Chondrocyte (in vitro differentiated cells): ENCODE measurements at regions not wholly inside any gene's neighbourhood (a gene's known extent, or its start where the extent isn't known, plus 50 kb on each side); places are given as distances from the start of the nearest gene placed in this dataset.

ENCODE experiments used
- DNase-seq: peaks from one replicate; pipeline ENCODE4 v3.0.0; 2021; ENCODE audit warnings: mixed read lengths, low spot score
- H3K27ac Mint-ChIP-seq: one replicate; pipeline ENCODE4 v1.8.0; 2021; ENCODE audit warnings: mild to moderate bottlenecking, moderate library complexity, mixed read lengths; ENCODE audit not compliant: unreplicated experiment
- H3K27me3 Mint-ChIP-seq: 2 replicates; pipeline ENCODE4 v1.8.0; 2021; ENCODE audit warnings: low read depth, mixed read lengths
- H3K36me3 Mint-ChIP-seq: 2 replicates; pipeline ENCODE4 v1.8.0; 2021; ENCODE audit warnings: low read depth, mixed read lengths
- H3K4me1 Mint-ChIP-seq: 2 replicates; pipeline ENCODE4 v1.8.0; 2021; ENCODE audit warnings: low read depth, mild to moderate bottlenecking, mixed read lengths
- H3K4me3 Mint-ChIP-seq: one replicate; pipeline ENCODE4 v1.8.0; 2021; ENCODE audit warnings: mild to moderate bottlenecking, moderate library complexity, mixed read lengths; ENCODE audit not compliant: unreplicated experiment
- H3K9me3 Mint-ChIP-seq: 2 replicates; pipeline ENCODE4 v1.8.0; 2021; ENCODE audit warnings: low read depth, mixed read lengths
- CTCF ChIP-seq: fragments of 200-600 bp; sonication (generic); IDR thresholded peaks from 2 replicates; pipeline ENCODE4 v1.5.0; 2021; ENCODE audit warnings: antibody characterized with exemption, mild to moderate bottlenecking, moderate library complexity

GRCh38 chr17:77693301-77693700 is 265.2 kb upstream of the TNRC6C start:
- peak; percentile 59 for DNase-seq
- TF ChIP-seq CTCF = no peak
- H3K27ac Mint-ChIP-seq = no peak overlapping the region
- H3K4me3 Mint-ChIP-seq = no peak overlapping the region
- H3K9me3 Mint-ChIP-seq = no peaks in the 10 kb centered on the region
- peaks cover 69% of the 10 kb centered on the region for H3K27me3 Mint-ChIP-seq
- H3K4me1 Mint-ChIP-seq = peaks cover 4% of the 10 kb centered on the region
- H3K36me3 Mint-ChIP-seq = no peaks in the 10 kb centered on the region

DNA sequence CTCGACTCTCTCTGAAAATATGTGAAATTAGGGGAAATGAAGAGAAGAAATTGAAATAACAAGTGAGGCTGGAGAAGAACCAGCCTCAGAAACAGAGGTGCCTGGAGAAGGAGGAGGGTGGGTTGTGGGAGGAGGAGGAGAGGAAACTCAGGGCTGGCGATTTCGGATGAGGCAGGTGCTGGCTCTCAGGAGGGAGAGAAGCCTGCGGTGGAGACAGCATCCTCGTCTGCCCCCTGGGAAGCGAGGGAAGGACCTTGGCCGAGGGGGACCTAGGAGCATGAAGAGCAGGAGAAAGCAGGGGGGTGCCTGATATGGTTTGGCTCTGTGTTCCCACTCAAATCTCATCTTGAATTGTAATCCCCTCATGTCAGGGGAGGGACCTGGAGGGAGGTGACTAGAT is 264.7 kb upstream of the TNRC6C start:
- peaks cover 73% of the 10 kb centered on the region for H3K27me3 Mint-ChIP-seq
- H3K27ac Mint-ChIP-seq = no peak overlapping the region
- no peaks in the 10 kb centered on the region for H3K36me3 Mint-ChIP-seq
- TF ChIP-seq CTCF = no peak
- H3K4me1 Mint-ChIP-seq = peaks cover 4% of the 10 kb centered on the region
- no peaks in the 10 kb centered on the region for H3K9me3 Mint-ChIP-seq
- H3K4me3 Mint-ChIP-seq = no peak overlapping the region
- DNase-seq = peak; percentile 44

- H3K27ac Mint-ChIP-seq = no peak overlapping the region
- H3K4me1 Mint-ChIP-seq = peaks cover 4% of the 10 kb centered on the region
- no peak overlapping the region for H3K4me3 Mint-ChIP-seq
- H3K27me3 Mint-ChIP-seq = peaks cover 78% of the 10 kb centered on the region
- DNase-seq = peak; percentile 58
- no peaks in the 10 kb centered on the region for H3K9me3 Mint-ChIP-seq
- H3K36me3 Mint-ChIP-seq = no peaks in the 10 kb centered on the region
- no peak for TF ChIP-seq CTCF
These were observed 263.8 kb upstream of the TNRC6C start for GRCh38 chr17:77694391-77695363.

DNA sequence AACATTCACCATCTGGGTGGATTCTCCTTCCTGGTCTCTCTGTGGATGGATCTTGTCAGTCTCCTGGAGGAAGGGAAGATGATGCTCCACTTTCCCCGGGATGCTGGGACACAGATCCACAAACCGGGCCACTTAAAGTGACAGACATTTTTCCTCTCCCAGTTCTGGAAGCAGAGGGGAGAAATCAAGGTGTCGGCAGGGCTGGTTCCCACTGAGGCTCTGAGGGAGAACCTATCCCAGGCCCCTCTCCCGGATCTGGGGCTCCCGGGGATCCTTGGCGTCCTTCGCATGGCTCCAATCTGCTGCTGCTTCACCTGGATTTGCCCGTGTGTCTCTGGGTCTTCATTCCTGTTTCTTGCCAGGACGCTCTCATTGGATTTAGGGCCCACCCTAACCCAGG is 263.1 kb upstream of the TNRC6C start:
- DNase-seq = peak; percentile 30
- H3K27ac Mint-ChIP-seq = no peak overlapping the region
- no peak for TF ChIP-seq CTCF
- H3K4me1 Mint-ChIP-seq = peaks cover 4% of the 10 kb centered on the region
- H3K4me3 Mint-ChIP-seq = no peak overlapping the region
- no peaks in the 10 kb centered on the region for H3K9me3 Mint-ChIP-seq
- H3K36me3 Mint-ChIP-seq = no peaks in the 10 kb centered on the region
- peaks cover 76% of the 10 kb centered on the region for H3K27me3 Mint-ChIP-seq

DNA sequence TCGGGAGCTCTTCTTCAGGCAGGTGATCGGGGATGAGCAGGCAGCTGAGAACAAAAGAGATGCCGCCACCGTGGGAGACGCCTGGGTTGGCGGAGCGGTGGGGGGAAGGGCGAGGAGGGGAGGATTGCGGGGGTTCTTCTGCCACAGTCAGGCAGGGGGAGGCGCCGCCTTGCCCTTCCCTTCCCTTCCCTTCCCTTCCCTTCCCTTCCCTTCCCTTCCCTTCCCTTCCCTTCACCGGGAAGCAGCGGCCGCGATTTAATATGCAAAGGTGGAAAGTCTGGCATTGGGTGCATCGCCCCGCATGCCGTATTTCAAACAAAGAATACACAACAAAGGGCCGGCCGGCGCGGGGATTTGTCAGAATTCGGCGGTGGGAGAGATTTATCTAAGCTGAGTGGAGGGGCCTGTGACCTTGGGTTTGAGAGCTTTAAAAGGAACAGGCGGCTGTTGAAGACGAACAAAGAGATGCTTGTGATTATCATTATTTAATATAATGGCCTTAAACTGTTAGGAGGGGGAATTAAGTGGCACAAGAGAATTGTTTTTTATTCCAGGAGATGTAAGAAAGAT is 262.3 kb upstream of the TNRC6C start:
- H3K9me3 Mint-ChIP-seq = no peaks in the 10 kb centered on the region
- TF ChIP-seq CTCF = no peak
- H3K27me3 Mint-ChIP-seq = peaks cover 69% of the 10 kb centered on the region
- no peaks in the 10 kb centered on the region for H3K36me3 Mint-ChIP-seq
- peak; percentile 58 for DNase-seq
- no peak overlapping the region for H3K27ac Mint-ChIP-seq
- no peak overlapping the region for H3K4me3 Mint-ChIP-seq
- H3K4me1 Mint-ChIP-seq = peaks cover 4% of the 10 kb centered on the region
